Upper lobe of left lung (tissue), 6 donors: ENCODE measurements at regions not wholly inside any gene's neighbourhood (a gene's known extent, or its start where the extent isn't known, plus 50 kb on each side); places are given as distances from the start of the nearest gene placed in this dataset.

Experiments used
- ATAC-seq, 2 donors: fragments of 200-7000 bp; cut with Tn5 transposase; one replicate each; pipeline ENCODE4 v1.9.1; 2022; ENCODE audit warnings: mild to moderate bottlenecking in 2 of 2, moderate library complexity in 2 of 2; ENCODE audit not compliant: low FRiP score in 2 of 2
- DNase-seq, 2 donors: peaks; one replicate each; pipeline ENCODE4 v3.0.0-alpha.2; 2019 to 2020
- H3K27ac ChIP-seq, 4 donors: fragments of 200-600 bp; sonication (generic); one replicate each; pipeline ENCODE4 v1.5.1; 2016 to 2019
- H3K27me3 ChIP-seq, 4 donors: fragments of 200-600 bp; sonication (generic); one replicate each; pipeline ENCODE4 v1.5.1; 2017 to 2019
- H3K36me3 ChIP-seq, 4 donors: fragments of 200-600 bp; sonication (generic); one replicate each; pipeline ENCODE4 v1.5.1; 2016 to 2019
- H3K4me1 ChIP-seq, 4 donors: fragments of 200-600 bp; sonication (generic); one replicate each; pipeline ENCODE4 v1.5.1; 2018 to 2019
- H3K4me3 ChIP-seq, 4 donors: fragments of 200-600 bp; sonication (generic); one replicate each; pipeline ENCODE4 v1.5.1; 2017 to 2019; ENCODE audit warnings: mild to moderate bottlenecking in 2 of 4, moderate library complexity in 1 of 4
- H3K9me3 ChIP-seq, 4 donors: fragments of 200-600 bp; sonication (generic); one replicate each; pipeline ENCODE4 v1.5.1; 2018 to 2019
- EP300 ChIP-seq, 4 donors: sonication (generic); formaldehyde crosslinking; IDR thresholded peaks; one replicate each; pipeline ENCODE4 v1.5.1; 2017; ENCODE audit warnings: antibody characterized with exemption in 4 of 4, control low read depth in 2 of 4
- POLR2A ChIP-seq, 4 donors: fragments of 450-650 bp; IDR thresholded peaks; one replicate each; pipeline ENCODE4 v1.5.1; 2016 to 2017; ENCODE audit warnings: antibody characterized with exemption in 4 of 4, mild to moderate bottlenecking in 2 of 4
- POLR2AphosphoS5 ChIP-seq, 2 donors: sonication (generic); formaldehyde crosslinking; IDR thresholded peaks; one replicate each; pipeline ENCODE4 v1.5.1; 2017; ENCODE audit warnings: antibody characterized with exemption in 2 of 2
- WGBS, 2 donors: methylation state at CpG; one replicate each; pipeline ENCODE4 v1.1.5; 2017 to 2018; 5-methylcytosine and 5-hydroxymethylcytosine counted together
- TF ChIP-seq, protein P1 (sequence below), 6 experiments: fragments of 450-650 bp in 4 of 6; fragments of 200-600 bp in 2 of 6; sonication (generic) in 2 of 6; IDR thresholded peaks; one replicate each; pipeline ENCODE4 v1.5.1; 2016 to 2019; ENCODE audit warnings: antibody characterized with exemption in 6 of 6
- donor health status: DM: no; HTN: no; CAD: no; lungs with moderate emphysema.
- donor health status: DM: no; HTN: yes; CAD: no; lungs with severe emphysema.

GRCh38 chr6:134436950-134437349 is 119.0 kb upstream of the SGK1 start:
- peak overlapping the region; percentile 42 to 79 (median 64) for H3K27ac ChIP-seq
- H3K4me3 ChIP-seq = no peak overlapping the region
- no peaks in the 10 kb centered on the region for H3K9me3 ChIP-seq
- H3K36me3 ChIP-seq = no peaks in the 10 kb centered on the region
- H3K4me1 ChIP-seq = peaks cover 15 to 20% (median 16%) of the 10 kb centered on the region in 4 donors
- H3K27me3 ChIP-seq = no peaks in the 10 kb centered on the region
- no peak for DNase-seq
- TF ChIP-seq, protein P1, sequence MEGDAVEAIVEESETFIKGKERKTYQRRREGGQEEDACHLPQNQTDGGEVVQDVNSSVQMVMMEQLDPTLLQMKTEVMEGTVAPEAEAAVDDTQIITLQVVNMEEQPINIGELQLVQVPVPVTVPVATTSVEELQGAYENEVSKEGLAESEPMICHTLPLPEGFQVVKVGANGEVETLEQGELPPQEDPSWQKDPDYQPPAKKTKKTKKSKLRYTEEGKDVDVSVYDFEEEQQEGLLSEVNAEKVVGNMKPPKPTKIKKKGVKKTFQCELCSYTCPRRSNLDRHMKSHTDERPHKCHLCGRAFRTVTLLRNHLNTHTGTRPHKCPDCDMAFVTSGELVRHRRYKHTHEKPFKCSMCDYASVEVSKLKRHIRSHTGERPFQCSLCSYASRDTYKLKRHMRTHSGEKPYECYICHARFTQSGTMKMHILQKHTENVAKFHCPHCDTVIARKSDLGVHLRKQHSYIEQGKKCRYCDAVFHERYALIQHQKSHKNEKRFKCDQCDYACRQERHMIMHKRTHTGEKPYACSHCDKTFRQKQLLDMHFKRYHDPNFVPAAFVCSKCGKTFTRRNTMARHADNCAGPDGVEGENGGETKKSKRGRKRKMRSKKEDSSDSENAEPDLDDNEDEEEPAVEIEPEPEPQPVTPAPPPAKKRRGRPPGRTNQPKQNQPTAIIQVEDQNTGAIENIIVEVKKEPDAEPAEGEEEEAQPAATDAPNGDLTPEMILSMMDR (IDR thresholded peaks at IDR 0.05) = no peak
- TF ChIP-seq EP300 (IDR thresholded peaks at IDR 0.05) (no peak), POLR2AphosphoS5 (IDR thresholded peaks at IDR 0.05) (no peak), POLR2A (IDR thresholded peaks at IDR 0.05) (no peak)
- 0 to 30% methylated on average over 1 of the region's 1 CpG for WGBS, 2 donors
- peak in 1 of 2 donors; percentile 74 for ATAC-seq

DNA sequence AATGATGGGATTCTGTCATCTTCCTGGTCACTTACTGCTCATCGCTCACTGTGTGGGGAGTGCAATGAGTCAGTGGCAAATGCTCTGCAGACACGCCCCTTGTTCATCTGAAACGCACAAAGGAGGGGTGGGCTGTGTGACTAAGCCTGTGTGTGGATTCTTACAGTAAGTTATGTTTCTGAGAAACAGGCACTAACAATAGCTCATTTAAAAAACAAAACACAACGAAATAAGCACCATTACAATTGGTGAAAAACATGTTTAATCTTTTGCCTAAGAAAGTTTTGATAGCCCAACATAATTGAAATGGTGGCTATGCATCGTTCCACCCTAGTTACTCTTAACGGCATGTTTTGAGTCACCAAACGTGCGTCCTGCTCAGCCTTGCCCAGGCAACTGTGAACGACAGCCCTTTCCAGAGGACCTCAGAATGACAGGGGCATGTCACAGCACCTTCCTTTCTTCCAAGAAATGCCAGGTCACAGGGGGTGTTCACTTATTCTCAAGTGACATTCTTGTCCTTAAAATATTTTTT is 118.4 kb upstream of the SGK1 start:
- Histone ChIP-seq H3K27me3 (no peaks in the 10 kb centered on the region), H3K4me1 (peaks cover 15 to 20% (median 16%) of the 10 kb centered on the region in 4 donors), H3K36me3 (no peaks in the 10 kb centered on the region), H3K4me3 (peak overlapping the region in 1 of 4 donors; percentile 2), H3K9me3 (no peaks in the 10 kb centered on the region), H3K27ac (peak overlapping the region; percentile 49 to 79 (median 64))
- peak in 1 of 2 donors; percentile 75 for DNase-seq
- peak; percentile 88 to 98 for ATAC-seq
- WGBS, 2 donors = 44 to 57% methylated on average over 9 of the region's 9 CpGs
- TF ChIP-seq, protein P1 (IDR thresholded peaks at IDR 0.05) = no peak
- TF ChIP-seq EP300 (IDR thresholded peaks at IDR 0.05) (peak in 2 of 4 donors; percentile 58 to 65), POLR2A (IDR thresholded peaks at IDR 0.05) (peak in 1 of 4 donors; percentile 55), POLR2AphosphoS5 (IDR thresholded peaks at IDR 0.05) (peak; percentile 62 to 79)

DNA sequence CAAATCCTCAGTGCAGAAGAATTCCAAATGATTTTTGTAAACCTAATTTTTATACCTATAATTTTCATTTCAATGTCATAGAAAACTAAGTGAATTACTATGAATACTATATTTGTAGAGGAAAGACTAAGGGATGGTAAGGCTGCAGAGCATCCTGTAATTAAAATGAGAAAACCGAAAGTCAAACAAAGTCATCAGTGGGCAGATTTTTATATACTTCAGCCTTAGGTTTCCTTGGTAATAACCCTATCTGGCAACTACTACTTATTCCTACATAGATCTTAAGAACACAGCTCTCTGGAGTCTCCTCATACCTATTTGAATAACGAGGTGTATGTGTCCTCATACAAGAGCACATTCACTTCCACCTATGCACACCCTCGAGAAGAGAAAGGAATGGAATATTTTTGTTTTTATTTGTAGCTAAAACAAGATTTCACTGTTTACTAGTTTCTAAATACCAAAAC is 117.9 kb upstream of the SGK1 start:
- Histone ChIP-seq H3K27ac (peak overlapping the region in 3 of 4 donors; percentile 64 to 79 (median 65)), H3K4me3 (peak overlapping the region in 1 of 4 donors; percentile 2), H3K27me3 (no peaks in the 10 kb centered on the region), H3K4me1 (peaks cover 15 to 20% (median 16%) of the 10 kb centered on the region in 4 donors), H3K9me3 (no peaks in the 10 kb centered on the region), H3K36me3 (no peaks in the 10 kb centered on the region)
- DNase-seq (no peak), ATAC-seq (peak in 1 of 2 donors; percentile 14)
- 28 to 35% methylated on average over 3 of the region's 3 CpGs for WGBS, 2 donors
- TF ChIP-seq, protein P1 (IDR thresholded peaks at IDR 0.05) = no peak
- TF ChIP-seq POLR2AphosphoS5 (IDR thresholded peaks at IDR 0.05) (no peak), EP300 (IDR thresholded peaks at IDR 0.05) (no peak), POLR2A (IDR thresholded peaks at IDR 0.05) (no peak)

DNA sequence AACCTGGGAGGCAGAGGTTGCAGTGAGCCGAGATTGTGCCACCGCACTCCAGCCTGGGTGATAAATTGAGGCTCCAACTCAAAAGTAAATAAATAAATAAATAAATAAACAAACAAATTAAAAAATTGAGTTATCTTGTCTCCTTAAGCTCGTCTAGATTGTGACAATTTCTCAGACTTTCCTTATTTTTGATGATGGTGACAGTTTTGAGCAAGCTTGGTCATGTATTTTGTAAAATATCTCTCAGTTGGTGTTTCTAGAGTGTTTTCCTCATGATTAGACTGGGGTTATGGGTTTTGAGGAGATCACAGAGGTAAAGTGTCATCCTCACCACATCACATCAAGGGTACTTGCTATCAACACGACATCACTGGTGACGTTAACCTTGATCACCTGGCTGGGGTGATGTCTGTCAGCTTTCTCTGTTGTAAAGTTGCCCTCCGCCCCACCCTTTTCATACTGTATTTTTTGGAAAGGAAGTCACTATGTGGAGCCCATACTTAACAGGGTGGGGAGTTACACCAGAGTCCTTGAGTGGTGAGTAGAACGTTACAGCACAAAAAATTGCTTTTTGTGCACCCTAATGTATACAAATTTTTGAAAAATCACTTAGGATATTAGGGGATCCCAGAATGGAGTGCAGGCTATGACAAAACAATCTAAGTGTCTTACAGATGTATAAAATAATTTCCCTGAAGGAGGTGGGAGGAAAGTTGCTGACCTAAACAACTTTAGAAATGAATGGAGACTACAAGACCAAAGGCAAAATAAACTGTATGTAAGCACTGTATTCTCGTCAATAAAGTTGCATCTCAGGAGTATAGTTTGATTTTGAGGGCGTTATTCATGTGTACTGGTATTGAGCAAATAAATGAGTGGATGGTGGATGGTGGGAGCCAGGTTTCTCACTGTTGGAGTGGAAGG is 116.4 kb upstream of the SGK1 start:
- no peak for DNase-seq
- H3K4me1 ChIP-seq = peaks cover 15 to 20% (median 16%) of the 10 kb centered on the region in 4 donors
- no peaks in the 10 kb centered on the region for H3K9me3 ChIP-seq
- no peaks in the 10 kb centered on the region for H3K36me3 ChIP-seq
- WGBS, 2 donors = 90 to 94% methylated on average over 9 of the region's 9 CpGs
- no peak overlapping the region for H3K27ac ChIP-seq
- TF ChIP-seq EP300 (IDR thresholded peaks at IDR 0.05) (no peak), POLR2A (IDR thresholded peaks at IDR 0.05) (no peak), POLR2AphosphoS5 (IDR thresholded peaks at IDR 0.05) (no peak)
- TF ChIP-seq, protein P1 (IDR thresholded peaks at IDR 0.05) = no peak
- no peaks in the 10 kb centered on the region for H3K27me3 ChIP-seq
- H3K4me3 ChIP-seq = no peak overlapping the region
- no peak for ATAC-seq
